HEK293 (cell line): ENCODE measurements at regions not wholly inside any gene's neighbourhood (a gene's known extent, or its start where the extent isn't known, plus 50 kb on each side); places are given as distances from the start of the nearest gene placed in this dataset.

ENCODE experiments used
- CTCF ChIA-PET: fragments of 350-600 bp; formaldehyde crosslinking; extraction: SDS; loops from one replicate; lab custom pipeline; 2021; ENCODE audit warnings: antibody characterized with exemption; lab: Yijun Ruan, JAX
- POLR2A ChIA-PET: fragments of 300-600 bp; formaldehyde crosslinking; extraction: SDS; loops from one replicate; lab custom pipeline; 2020; ENCODE audit warnings: antibody characterized with exemption, inconsistent platforms; lab: Yijun Ruan, JAX
- H3K27ac ChIP-seq: fragments of 200-500 bp; sonication (Bioruptor generic); 2 replicates; pipeline ENCODE4 v1.5.1; 2014; ENCODE audit warnings: low read depth, low read length, control low read depth, inconsistent platforms; ENCODE audit errors: extremely low read depth
- H3K36me3 ChIP-seq, 2 experiments: fragments of 200-500 bp in 1 of 2; sonication (Bioruptor generic) in 1 of 2; 1 replicate in 1 of 2; 2 replicates in 1 of 2; pipeline ENCODE4 v1.5.1; 2014 to 2017; ENCODE audit warnings: inconsistent platforms in 2 of 2, low read length in 2 of 2; ENCODE audit not compliant: control insufficient read depth in 2 of 2, insufficient read depth in 1 of 2
- H3K4me1 ChIP-seq: fragments of 200-500 bp; sonication (Bioruptor generic); 2 replicates; pipeline ENCODE4 v1.5.1; 2014; ENCODE audit warnings: mild to moderate bottlenecking, low read length, inconsistent platforms; ENCODE audit not compliant: control insufficient read depth, insufficient read depth
- H3K4me3 ChIP-seq: 2 replicates; pipeline ENCODE4 v1.5.1; 2011; ENCODE audit warnings: low read depth, mild to moderate bottlenecking, control low read depth, low read length, moderate library complexity
- H3K9me3 ChIP-seq: fragments of 200-500 bp; sonication (Bioruptor generic); 2 replicates; pipeline ENCODE4 v1.5.1; 2014; ENCODE audit warnings: low read depth, low read length, inconsistent platforms; ENCODE audit not compliant: control insufficient read depth, insufficient read depth
- BCL11B ChIP-seq: fragments of 450-650 bp; formaldehyde crosslinking; IDR thresholded peaks from 2 replicates; pipeline ENCODE4 v1.5.1; 2016; ENCODE audit warnings: low read depth, missing biosample characterization, missing genetic modification characterization
- HOXD13 ChIP-seq: sonication (generic); formaldehyde crosslinking; IDR thresholded peaks from 2 replicates; pipeline ENCODE4 v1.8.0; 2022; ENCODE audit warnings: missing genetic modification reagents, borderline replicate concordance
- MYNN ChIP-seq: fragments of 450-650 bp; formaldehyde crosslinking; IDR thresholded peaks from 2 replicates; pipeline ENCODE4 v1.5.1; 2016; ENCODE audit warnings: missing biosample characterization, missing genetic modification characterization, borderline replicate concordance
- SCRT2 ChIP-seq: fragments of 450-650 bp; formaldehyde crosslinking; IDR thresholded peaks from 2 replicates; pipeline ENCODE4 v1.5.1; 2016; ENCODE audit warnings: missing biosample characterization, missing genetic modification characterization
- ZEB2 ChIP-seq: fragments of 450-650 bp; formaldehyde crosslinking; IDR thresholded peaks from 2 replicates; pipeline ENCODE4 v1.5.1; 2016; ENCODE audit warnings: missing biosample characterization, missing genetic modification characterization
- ZNF146 ChIP-seq: fragments of 450-650 bp; formaldehyde crosslinking; IDR thresholded peaks from 2 replicates; pipeline ENCODE4 v1.5.1; 2016; ENCODE audit warnings: missing biosample characterization, missing genetic modification characterization
- ZNF155 ChIP-seq: fragments of 450-650 bp; formaldehyde crosslinking; IDR thresholded peaks from 2 replicates; pipeline ENCODE4 v1.5.1; 2016; ENCODE audit warnings: missing biosample characterization, missing genetic modification characterization
- ZNF223 ChIP-seq: fragments of 450-650 bp; formaldehyde crosslinking; IDR thresholded peaks from 2 replicates; pipeline ENCODE4 v1.5.1; 2016; ENCODE audit warnings: missing biosample characterization, missing genetic modification characterization
- ZNF248 ChIP-seq: fragments of 450-650 bp; formaldehyde crosslinking; IDR thresholded peaks from 2 replicates; pipeline ENCODE4 v1.5.1; 2017; ENCODE audit warnings: missing biosample characterization, missing genetic modification characterization
- ZNF292 ChIP-seq: fragments of 450-650 bp; formaldehyde crosslinking; IDR thresholded peaks from 2 replicates; pipeline ENCODE4 v1.5.1; 2016; ENCODE audit warnings: low read depth, missing biosample characterization, missing genetic modification characterization, borderline replicate concordance
- ZNF324 ChIP-seq: fragments of 450-650 bp; formaldehyde crosslinking; IDR thresholded peaks from 2 replicates; pipeline ENCODE4 v1.5.1; 2016; ENCODE audit warnings: missing biosample characterization, missing genetic modification characterization
- ZNF350 ChIP-seq: fragments of 450-650 bp; formaldehyde crosslinking; IDR thresholded peaks from 2 replicates; pipeline ENCODE4 v1.5.0; 2017; ENCODE audit warnings: missing biosample characterization, mild to moderate bottlenecking, missing genetic modification characterization
- ZNF37A ChIP-seq: fragments of 450-650 bp; IDR thresholded peaks from 2 replicates; pipeline ENCODE4 v1.5.1; 2018; ENCODE audit warnings: missing biosample characterization, missing genetic modification characterization
- ZNF426 ChIP-seq: fragments of 450-650 bp; formaldehyde crosslinking; IDR thresholded peaks from 2 replicates; pipeline ENCODE4 v1.5.1; 2017; ENCODE audit warnings: missing biosample characterization, missing genetic modification characterization, mild to moderate bottlenecking, inconsistent platforms, moderate library complexity
- ZNF530 ChIP-seq: fragments of 450-650 bp; formaldehyde crosslinking; IDR thresholded peaks from 2 replicates; pipeline ENCODE4 v1.5.1; 2016; ENCODE audit warnings: low read depth, missing biosample characterization, missing genetic modification characterization
- ZNF549 ChIP-seq: fragments of 450-650 bp; IDR thresholded peaks from 2 replicates; pipeline ENCODE4 v1.5.1; 2018; ENCODE audit warnings: missing biosample characterization, missing genetic modification characterization, mild to moderate bottlenecking, inconsistent platforms, moderate library complexity
- ZNF600 ChIP-seq: fragments of 450-650 bp; formaldehyde crosslinking; IDR thresholded peaks from 2 replicates; pipeline ENCODE4 v1.5.1; 2016; ENCODE audit warnings: missing biosample characterization, missing genetic modification characterization
- ZNF629 ChIP-seq: fragments of 450-650 bp; formaldehyde crosslinking; IDR thresholded peaks from 2 replicates; pipeline ENCODE4 v1.5.1; 2017; ENCODE audit warnings: missing biosample characterization, missing genetic modification characterization
- ZNF645 ChIP-seq: fragments of 450-650 bp; formaldehyde crosslinking; IDR thresholded peaks from 2 replicates; pipeline ENCODE4; 2016; ENCODE audit warnings: missing biosample characterization, missing genetic modification characterization
- ZNF792 ChIP-seq: fragments of 450-650 bp; formaldehyde crosslinking; IDR thresholded peaks from 2 replicates; pipeline ENCODE4 v1.5.1; 2016; ENCODE audit warnings: missing biosample characterization, missing genetic modification characterization
- ZSCAN5A ChIP-seq: fragments of 450-650 bp; formaldehyde crosslinking; IDR thresholded peaks from 2 replicates; pipeline ENCODE4 v1.5.1; 2016; ENCODE audit warnings: missing biosample characterization, missing genetic modification characterization
- TF ChIP-seq, protein P1 (sequence below): fragments of 450-650 bp; formaldehyde crosslinking; IDR thresholded peaks from 2 replicates; pipeline ENCODE4 v1.5.1; 2016; ENCODE audit warnings: missing biosample characterization, missing genetic modification characterization, low read depth

DNA sequence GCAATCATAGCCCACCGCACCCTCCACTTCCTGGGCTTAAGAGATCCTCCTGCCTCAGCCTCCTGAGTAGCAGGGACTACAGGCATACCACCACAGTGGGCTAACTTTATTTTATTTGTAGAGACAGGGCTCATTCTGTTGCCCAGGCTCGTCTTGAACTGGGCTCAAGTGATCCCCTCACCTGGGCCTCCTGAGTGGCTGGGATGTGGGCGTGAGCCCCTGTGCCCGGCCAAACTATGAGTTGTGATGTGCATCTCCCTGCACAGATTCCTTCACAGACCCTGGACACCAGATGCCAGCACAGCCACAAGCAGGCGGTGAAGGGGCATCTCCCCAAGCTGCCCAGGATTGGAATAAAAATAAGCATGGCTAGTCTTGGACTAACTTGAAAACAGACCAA lies 244.9 kb upstream of the IRX1 start:
- no peaks in the 10 kb centered on the region for H3K36me3 ChIP-seq
- TF ChIP-seq ZNF223 (tag by site-specific recombination) (no peak), MYNN (tag by site-specific recombination) (no peak), ZNF248 (tag by site-specific recombination) (no peak), ZNF146 (no peak), ZNF600 (tag by site-specific recombination) (no peak), HOXD13 (CRISPR knock-in tag) (no peak), BCL11B (no peak), ZNF629 (tag by site-specific recombination) (no peak)
- TF ChIP-seq, protein P1, sequence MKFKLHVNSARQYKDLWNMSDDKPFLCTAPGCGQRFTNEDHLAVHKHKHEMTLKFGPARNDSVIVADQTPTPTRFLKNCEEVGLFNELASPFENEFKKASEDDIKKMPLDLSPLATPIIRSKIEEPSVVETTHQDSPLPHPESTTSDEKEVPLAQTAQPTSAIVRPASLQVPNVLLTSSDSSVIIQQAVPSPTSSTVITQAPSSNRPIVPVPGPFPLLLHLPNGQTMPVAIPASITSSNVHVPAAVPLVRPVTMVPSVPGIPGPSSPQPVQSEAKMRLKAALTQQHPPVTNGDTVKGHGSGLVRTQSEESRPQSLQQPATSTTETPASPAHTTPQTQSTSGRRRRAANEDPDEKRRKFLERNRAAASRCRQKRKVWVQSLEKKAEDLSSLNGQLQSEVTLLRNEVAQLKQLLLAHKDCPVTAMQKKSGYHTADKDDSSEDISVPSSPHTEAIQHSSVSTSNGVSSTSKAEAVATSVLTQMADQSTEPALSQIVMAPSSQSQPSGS (tag by site-specific recombination) = no peak
- TF ChIP-seq, all 188 proteins: peak for 0
- Histone ChIP-seq H3K9me3 (no peaks in the 10 kb centered on the region), H3K27ac (no peak overlapping the region), H3K4me3 (no peak overlapping the region), H3K4me1 (no peaks in the 10 kb centered on the region)
- ChIA-PET CTCF (interaction anchor here (1.2 kb wide), 1 partner anchor 945 kb away, joined by 4 read pairs; no protein-coding TSS in a partner anchor), POLR2A (no interaction called here)

DNA sequence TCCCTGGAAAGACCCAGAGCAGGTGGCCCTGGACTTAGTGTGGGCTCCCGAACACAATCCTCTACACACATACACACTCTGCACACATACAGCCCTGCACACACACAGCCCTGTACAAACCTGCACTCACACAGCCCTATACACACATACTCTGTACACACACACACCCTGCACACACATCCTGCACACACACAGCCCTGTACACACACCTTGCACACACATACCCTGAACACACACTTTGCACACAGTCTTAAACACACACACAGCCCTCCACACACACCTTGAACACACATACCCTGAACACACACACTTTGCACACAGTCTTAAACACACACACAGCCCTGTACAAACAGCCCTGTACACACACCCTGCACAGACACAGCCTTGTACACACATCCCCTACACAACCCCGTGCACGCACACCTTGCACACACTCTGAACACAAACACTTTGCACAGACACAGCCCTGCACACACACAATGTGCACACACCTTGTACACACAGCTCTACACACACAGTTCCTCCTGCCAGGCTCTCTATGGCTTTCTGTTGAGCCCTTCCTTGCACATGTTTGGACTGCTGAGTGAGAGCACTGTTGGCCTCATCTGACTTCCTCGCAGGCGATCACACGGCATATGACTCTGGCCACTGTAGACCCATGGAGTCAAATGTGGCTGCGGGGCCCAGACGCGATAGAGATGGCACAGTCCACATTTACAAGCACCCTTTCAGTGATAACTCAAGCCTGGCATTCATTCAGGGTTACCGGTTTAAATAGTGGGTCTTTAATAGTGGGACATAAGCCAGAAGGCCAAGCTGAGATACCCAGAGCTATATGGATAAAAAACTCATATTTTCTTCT lies 245.7 kb upstream of the IRX1 start:
- TF ChIP-seq ZNF324 (tag by site-specific recombination) (no peak), SCRT2 (tag by site-specific recombination) (no peak), ZNF292 (no peak), ZNF350 (tag by site-specific recombination) (no peak), ZSCAN5A (tag by site-specific recombination) (no peak), ZNF530 (tag by site-specific recombination) (no peak), ZNF792 (tag by site-specific recombination) (no peak), ZNF155 (no peak), ZNF549 (no peak), ZNF645 (tag by site-specific recombination) (no peak), BCL11B (no peak), ZEB2 (tag by site-specific recombination) (no peak), ZNF37A (tag by site-specific recombination) (no peak), ZNF426 (tag by site-specific recombination) (no peak)
- Histone ChIP-seq H3K4me3 (no peak overlapping the region), H3K4me1 (no peaks in the 10 kb centered on the region), H3K36me3 (no peaks in the 10 kb centered on the region), H3K9me3 (no peaks in the 10 kb centered on the region), H3K27ac (no peak overlapping the region)
- POLR2A ChIA-PET = no interaction called here
- CTCF ChIA-PET = no interaction called here
